ENCODE measurements at regions not wholly inside any gene's neighbourhood (a gene's known extent, or its start where the extent isn't known, plus 50 kb on each side); places are given as distances from the start of the nearest gene placed in this dataset.

- DNase-seq (ENCODE audit: low spot score): no peak
Measured at GRCh38 chr6:168773788-168774187, 332.8 kb downstream of the SMOC2 start.

- no peak for DNase-seq (ENCODE audit: low spot score)
Measured at GRCh38 chr6:168765752-168766151, 324.8 kb downstream of the SMOC2 start.

- no peak for DNase-seq (ENCODE audit: low spot score)
Measured at GRCh38 chr6:168756009-168756634, 315.1 kb downstream of the SMOC2 start.

GRCh38 chr6:168746643-168747042, 305.7 kb downstream of the SMOC2 start:
- DNase-seq (ENCODE audit: low spot score): no peak

GRCh38 chr6:168746013-168746412, 305.0 kb downstream of the SMOC2 start:
- DNase-seq (ENCODE audit: low spot score): no peak

- no peak for DNase-seq (ENCODE audit: low spot score)
Measured at GRCh38 chr6:168744861-168745260, 303.9 kb downstream of the SMOC2 start.

GRCh38 chr6:168741942-168742782, 301.2 kb downstream of the SMOC2 start:
- peak; percentile 34 for DNase-seq (ENCODE audit: low spot score)

- DNase-seq (ENCODE audit: low spot score): no peak
Measured at GRCh38 chr6:168741305-168741704, 300.3 kb downstream of the SMOC2 start.

GRCh38 chr6:168739381-168739780, 298.4 kb downstream of the SMOC2 start:
- DNase-seq (ENCODE audit: low spot score): no peak

- no peak for DNase-seq (ENCODE audit: low spot score)
Measured at GRCh38 chr6:168737481-168737880, 296.5 kb downstream of the SMOC2 start.

GRCh38 chr6:168737014-168737413, 296.0 kb downstream of the SMOC2 start:
- no peak for DNase-seq (ENCODE audit: low spot score)

GRCh38 chr6:168736039-168736438, 295.1 kb downstream of the SMOC2 start:
- DNase-seq (ENCODE audit: low spot score): no peak

GRCh38 chr6:168735268-168735949, 294.4 kb downstream of the SMOC2 start:
- DNase-seq (ENCODE audit: low spot score): no peak

GRCh38 chr6:168734523-168734922, 293.5 kb downstream of the SMOC2 start:
- peak; percentile 43 for DNase-seq (ENCODE audit: low spot score)

- DNase-seq (ENCODE audit: low spot score): no peak
Measured at GRCh38 chr6:168732676-168733075, 291.7 kb downstream of the SMOC2 start.

- DNase-seq (ENCODE audit: low spot score): no peak
Measured at GRCh38 chr6:168730931-168731716, 290.1 kb downstream of the SMOC2 start.

GRCh38 chr6:168728056-168728455, 287.1 kb downstream of the SMOC2 start:
- no peak for DNase-seq (ENCODE audit: low spot score)

GRCh38 chr6:168726312-168726856, 285.4 kb downstream of the SMOC2 start:
- no peak for DNase-seq (ENCODE audit: low spot score)

GRCh38 chr6:168725802-168726201, 284.8 kb downstream of the SMOC2 start:
- DNase-seq (ENCODE audit: low spot score): no peak

- no peak for DNase-seq (ENCODE audit: low spot score)
Measured at GRCh38 chr6:168724669-168725570, 283.9 kb downstream of the SMOC2 start.

- DNase-seq (ENCODE audit: low spot score): no peak
Measured at GRCh38 chr6:168724033-168724432, 283.0 kb downstream of the SMOC2 start.

Data from putamen (tissue), 1 donor.